Liver (tissue), 3 donors: ENCODE measurements at regions not wholly inside any gene's neighbourhood (a gene's known extent, or its start where the extent isn't known, plus 50 kb on each side); places are given as distances from the start of the nearest gene placed in this dataset.

Source experiments
- CTCF ChIP-seq: fragments of 150-350 bp; IDR thresholded peaks from 2 replicates; pipeline ENCODE4 v1.5.1; 2017; ENCODE audit warnings: improper control_type of control experiment, low read depth, low read length; ENCODE audit not compliant: missing input control
- EGR1 ChIP-seq, 2 donors: IDR thresholded peaks; 2 replicates each; pipeline ENCODE4 v1.6.1; 2016 to 2018; ENCODE audit warnings: antibody characterized with exemption in 2 of 2, low read depth in 2 of 2
- FOXA1 ChIP-seq: IDR thresholded peaks from 2 replicates; pipeline ENCODE4 v1.6.1; 2016; ENCODE audit warnings: antibody characterized with exemption
- FOXA2 ChIP-seq: IDR thresholded peaks from 2 replicates; pipeline ENCODE4 v1.6.1; 2016; ENCODE audit warnings: antibody characterized with exemption
- JUND ChIP-seq, 2 donors: IDR thresholded peaks; 2 replicates each; pipeline ENCODE4 v1.6.1; 2016; ENCODE audit warnings: antibody characterized with exemption in 2 of 2
- RAD21 ChIP-seq, 2 donors: IDR thresholded peaks; 2 replicates each; pipeline ENCODE4 v1.6.1; 2016; ENCODE audit warnings: antibody characterized with exemption in 2 of 2, mild to moderate bottlenecking in 2 of 2
- REST ChIP-seq: IDR thresholded peaks from 2 replicates; pipeline ENCODE4 v1.6.1; 2016; ENCODE audit warnings: antibody characterized with exemption, mild to moderate bottlenecking
- SP1 ChIP-seq: IDR thresholded peaks from 2 replicates; pipeline ENCODE4 v1.6.1; 2018; ENCODE audit warnings: antibody characterized with exemption, mild to moderate bottlenecking
- TAF1 ChIP-seq: conservative IDR thresholded peaks from 2 replicates; pipeline ENCODE4 v1.6.1; 2016; ENCODE audit warnings: antibody characterized with exemption, mild to moderate bottlenecking
- YY1 ChIP-seq: IDR thresholded peaks from 2 replicates; pipeline ENCODE4 v1.6.1; 2016; ENCODE audit warnings: antibody characterized with exemption, mild to moderate bottlenecking
- ZBTB33 ChIP-seq: IDR thresholded peaks from 2 replicates; pipeline ENCODE4 v1.6.1; 2016; ENCODE audit warnings: antibody characterized with exemption
- TF ChIP-seq, protein P1 (sequence below): IDR thresholded peaks from 2 replicates; pipeline ENCODE4 v1.6.1; 2016; ENCODE audit warnings: antibody characterized with exemption
- donor health status: healthy.
- donor health status: healthy.

DNA sequence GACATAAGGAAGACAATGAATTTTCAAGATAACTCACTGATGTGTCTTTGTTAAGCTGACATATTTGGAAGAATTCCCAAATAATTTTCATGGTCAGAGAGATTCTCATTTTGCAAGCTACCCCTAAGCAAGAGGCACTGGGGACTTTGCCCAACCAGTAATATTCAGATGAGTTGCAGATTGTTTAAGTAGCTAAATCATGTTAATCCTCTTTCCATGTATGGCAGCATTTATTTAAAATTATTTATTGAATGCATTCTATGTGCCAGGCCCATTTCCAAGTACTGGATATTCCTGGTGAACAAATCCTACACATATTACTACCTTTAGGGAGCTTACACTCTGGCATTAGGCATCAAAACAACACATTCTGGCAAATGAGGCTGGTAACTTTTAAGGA, 56.5 kb upstream of the BACH1 start:
- no peak for TF ChIP-seq ZBTB33
- no peak for TF ChIP-seq CTCF
- TF ChIP-seq TAF1: no peak
- no peak for TF ChIP-seq YY1
- TF ChIP-seq EGR1 (IDR thresholded peaks at IDR 0.05; ENCODE audit: low read depth in 2 of 2): no peak
- no peak for TF ChIP-seq JUND (IDR thresholded peaks at IDR 0.05)
- TF ChIP-seq FOXA2: no peak
- TF ChIP-seq, protein P1, sequence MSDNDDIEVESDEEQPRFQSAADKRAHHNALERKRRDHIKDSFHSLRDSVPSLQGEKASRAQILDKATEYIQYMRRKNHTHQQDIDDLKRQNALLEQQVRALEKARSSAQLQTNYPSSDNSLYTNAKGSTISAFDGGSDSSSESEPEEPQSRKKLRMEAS: no peak
- TF ChIP-seq RAD21 (IDR thresholded peaks at IDR 0.05): no peak
- no peak for TF ChIP-seq REST
- TF ChIP-seq FOXA1: no peak
- no peak for TF ChIP-seq SP1
